Loucy (cell line): ENCODE measurements at regions not wholly inside any gene's neighbourhood (a gene's known extent, or its start where the extent isn't known, plus 50 kb on each side); places are given as distances from the start of the nearest gene placed in this dataset.

ENCODE experiments used
- EZH2phosphoT487 ChIP-seq: fragments of 200-600 bp; IDR thresholded peaks from 2 replicates; pipeline ENCODE4 v1.6.1; 2018; ENCODE audit warnings: antibody characterized with exemption, mild to moderate bottlenecking, moderate library complexity, borderline replicate concordance
- TF ChIP-seq, protein P1 (sequence below): fragments of 200-600 bp; sonication (generic); conservative IDR thresholded peaks from 2 replicates; pipeline ENCODE4 v1.5.1; 2014; ENCODE audit warnings: mild to moderate bottlenecking, antibody characterized with exemption, low read length

DNA sequence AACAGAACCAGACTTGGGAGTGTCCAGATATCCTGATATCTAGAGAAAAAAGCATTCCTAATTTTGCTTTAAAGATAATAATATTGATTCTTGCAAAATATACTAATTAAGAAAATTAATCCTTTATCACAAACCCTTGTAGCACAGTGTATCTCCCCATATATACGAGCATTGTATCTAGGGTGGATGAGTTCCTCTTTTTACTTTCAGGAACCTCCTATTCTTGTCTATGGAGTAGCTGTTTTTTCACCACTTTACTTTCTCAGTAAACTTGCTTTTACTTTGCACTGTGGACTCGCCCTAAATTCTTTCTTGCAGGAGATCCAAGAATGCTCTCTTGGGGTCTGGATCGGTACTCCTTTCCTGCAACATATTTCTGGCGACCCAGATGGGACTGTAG, 103.9 kb downstream of the GLUD2 start:
- TF ChIP-seq, protein P1, sequence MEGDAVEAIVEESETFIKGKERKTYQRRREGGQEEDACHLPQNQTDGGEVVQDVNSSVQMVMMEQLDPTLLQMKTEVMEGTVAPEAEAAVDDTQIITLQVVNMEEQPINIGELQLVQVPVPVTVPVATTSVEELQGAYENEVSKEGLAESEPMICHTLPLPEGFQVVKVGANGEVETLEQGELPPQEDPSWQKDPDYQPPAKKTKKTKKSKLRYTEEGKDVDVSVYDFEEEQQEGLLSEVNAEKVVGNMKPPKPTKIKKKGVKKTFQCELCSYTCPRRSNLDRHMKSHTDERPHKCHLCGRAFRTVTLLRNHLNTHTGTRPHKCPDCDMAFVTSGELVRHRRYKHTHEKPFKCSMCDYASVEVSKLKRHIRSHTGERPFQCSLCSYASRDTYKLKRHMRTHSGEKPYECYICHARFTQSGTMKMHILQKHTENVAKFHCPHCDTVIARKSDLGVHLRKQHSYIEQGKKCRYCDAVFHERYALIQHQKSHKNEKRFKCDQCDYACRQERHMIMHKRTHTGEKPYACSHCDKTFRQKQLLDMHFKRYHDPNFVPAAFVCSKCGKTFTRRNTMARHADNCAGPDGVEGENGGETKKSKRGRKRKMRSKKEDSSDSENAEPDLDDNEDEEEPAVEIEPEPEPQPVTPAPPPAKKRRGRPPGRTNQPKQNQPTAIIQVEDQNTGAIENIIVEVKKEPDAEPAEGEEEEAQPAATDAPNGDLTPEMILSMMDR: no peak
- no peak for TF ChIP-seq EZH2phosphoT487
